MCF 10A (cell line): ENCODE measurements at regions not wholly inside any gene's neighbourhood (a gene's known extent, or its start where the extent isn't known, plus 50 kb on each side); places are given as distances from the start of the nearest gene placed in this dataset.
"Not testable (repeated sequence)": the region's sequence is repeated elsewhere in the genome, so short reads cannot be mapped to it uniquely, and the experiment has no call there.

Source experiments
- BruUV-seq: library from RNA; stranded (reverse); fragments of 400-500 nt; replicated peaks from 2 replicates; lab custom pipeline; 2021; lab: Mats Ljungman, UMichigan
- CTCF ChIA-PET: fragments of 300-600 bp; sonication (Branson Sonifier 250); formaldehyde crosslinking; extraction: SDS; loops from one replicate; lab custom pipeline; 2021; ENCODE audit warnings: antibody characterized with exemption, inconsistent platforms; lab: Yijun Ruan, JAX
- POLR2A ChIA-PET: fragments of 300-600, 350-650 bp; sonication (Branson Sonifier 250); formaldehyde crosslinking; extraction: SDS; loops from one replicate; lab custom pipeline; 2020; ENCODE audit warnings: antibody characterized with exemption, inconsistent platforms; lab: Yijun Ruan, JAX
- DNase-seq: peaks from one replicate; pipeline ENCODE4 v3.0.0-alpha.2; 2018; ENCODE audit not compliant: unreplicated experiment
- H3K27ac Mint-ChIP-seq: one replicate; pipeline ENCODE4 v1.8.0; 2022; ENCODE audit warnings: mild to moderate bottlenecking, low read depth, mixed read lengths; ENCODE audit not compliant: unreplicated experiment
- H3K27me3 Mint-ChIP-seq: one replicate; pipeline ENCODE4 v1.8.0; 2022; ENCODE audit warnings: mixed read lengths; ENCODE audit not compliant: insufficient read depth, unreplicated experiment
- H3K36me3 Mint-ChIP-seq: one replicate; pipeline ENCODE4 v1.8.0; 2022; ENCODE audit warnings: mild to moderate bottlenecking, moderate library complexity, mixed read lengths; ENCODE audit not compliant: insufficient read depth, unreplicated experiment
- H3K4me1 Mint-ChIP-seq: one replicate; pipeline ENCODE4 v1.8.0; 2022; ENCODE audit warnings: mixed read lengths; ENCODE audit not compliant: insufficient read depth, unreplicated experiment
- H3K4me3 Mint-ChIP-seq: one replicate; pipeline ENCODE4 v1.8.0; 2022; ENCODE audit warnings: mild to moderate bottlenecking, moderate library complexity, mixed read lengths; ENCODE audit not compliant: unreplicated experiment
- H3K9me3 Mint-ChIP-seq: one replicate; pipeline ENCODE4 v1.8.0; 2022; ENCODE audit warnings: mixed read lengths; ENCODE audit not compliant: unreplicated experiment
- CTCF ChIP-seq: fragments of 200-600 bp; IDR thresholded peaks from one replicate; pipeline ENCODE4 v1.8.0; 2022; ENCODE audit warnings: antibody characterized with exemption, mild to moderate bottlenecking; ENCODE audit not compliant: unreplicated experiment
- intact Hi-C: fragments of 100-400 bp; cut with micrococcal nuclease; formaldehyde crosslinking; loops from 2 replicates; pipeline ENCODE4 v1.14.1; 2022

DNA sequence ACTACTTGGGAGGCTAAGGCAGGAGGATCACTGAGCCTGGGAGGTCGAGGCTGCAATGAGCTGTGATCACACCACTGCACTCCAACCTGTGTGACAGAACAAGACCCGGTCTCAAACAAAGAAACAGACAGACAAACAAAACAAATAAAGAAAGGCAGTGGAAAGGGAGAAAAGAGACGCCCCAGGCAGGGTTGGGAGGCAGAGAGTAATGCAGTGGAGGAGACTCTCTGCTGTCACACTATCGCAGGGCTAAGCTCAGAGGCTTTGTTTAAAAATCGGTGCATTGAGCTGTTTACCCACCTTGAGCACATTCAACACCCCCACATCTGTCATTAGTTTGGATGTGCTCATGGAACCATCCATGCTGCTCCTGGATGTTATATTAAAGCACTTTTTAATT, 84.2 kb upstream of the RMP24 start:
- Mint-ChIP-seq H3K27ac (no peak overlapping the region), H3K4me3 (no peak overlapping the region), H3K4me1 (no peaks in the 10 kb centered on the region), H3K27me3 (peaks cover 35% of the 10 kb centered on the region), H3K9me3 (no peaks in the 10 kb centered on the region), H3K36me3 (no peaks in the 10 kb centered on the region)
- intact Hi-C loops: no loop called here
- TF ChIP-seq CTCF: no peak
- CTCF ChIA-PET: no interaction called here
- DNase-seq: no peak
- BruUV-seq: no TSS peak
- POLR2A ChIA-PET: interaction anchor here (1.1 kb wide), 1 partner anchor 11 kb away, joined by 3 read pairs; no protein-coding TSS in a partner anchor

DNA sequence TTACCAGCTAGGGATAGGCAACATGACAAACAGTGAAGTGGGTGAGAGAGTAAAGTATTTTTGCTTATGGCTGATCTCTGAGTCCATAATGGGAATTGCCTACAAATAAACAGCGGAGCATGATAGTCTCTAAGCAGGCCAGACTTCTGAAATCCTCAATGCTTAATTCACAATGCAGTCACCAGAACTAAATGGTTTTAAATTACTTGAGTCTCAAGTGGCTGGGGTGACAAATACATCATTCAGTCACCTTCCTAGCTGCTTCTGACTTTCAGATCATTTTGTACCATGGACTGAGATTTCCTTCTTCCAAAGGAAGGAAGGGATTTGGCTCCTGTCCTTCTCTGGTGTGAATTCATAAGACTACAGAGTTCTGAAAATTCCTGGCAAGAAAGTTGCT, 82.8 kb upstream of the RMP24 start:
- TF ChIP-seq CTCF: no peak
- Mint-ChIP-seq H3K4me3 (no peak overlapping the region), H3K36me3 (no peaks in the 10 kb centered on the region), H3K27ac (no peak overlapping the region), H3K4me1 (no peaks in the 10 kb centered on the region), H3K9me3 (no peaks in the 10 kb centered on the region), H3K27me3 (peaks cover 35% of the 10 kb centered on the region)
- BruUV-seq: no TSS peak
- intact Hi-C loops: no loop called here
- ChIA-PET POLR2A (no interaction called here), CTCF (no interaction called here)
- DNase-seq: no peak

DNA sequence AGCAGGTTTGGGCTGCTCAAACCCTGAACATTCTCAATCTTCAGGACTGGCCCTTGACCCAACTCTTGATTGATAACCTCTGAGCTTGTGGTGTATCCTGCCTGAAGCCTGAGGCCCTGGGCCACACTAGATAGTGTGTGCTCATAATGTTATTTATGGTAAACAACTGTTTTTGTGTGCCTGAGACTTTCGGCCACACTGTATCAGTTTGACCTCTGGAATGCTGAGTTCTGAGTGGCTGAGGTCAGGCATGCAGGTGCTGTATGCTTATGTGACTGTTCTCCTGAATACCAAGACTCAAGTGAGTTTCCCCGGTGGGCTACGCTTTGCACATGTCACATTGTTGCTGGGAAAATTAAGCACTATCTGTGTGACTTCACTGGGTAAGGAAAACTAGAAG, 82.2 kb upstream of the RMP24 start:
- Mint-ChIP-seq H3K27me3 (peaks cover 35% of the 10 kb centered on the region), H3K9me3 (no peaks in the 10 kb centered on the region), H3K36me3 (no peaks in the 10 kb centered on the region), H3K4me3 (no peak overlapping the region), H3K4me1 (no peaks in the 10 kb centered on the region), H3K27ac (no peak overlapping the region)
- no peak for TF ChIP-seq CTCF
- no TSS peak for BruUV-seq
- ChIA-PET POLR2A (no interaction called here), CTCF (no interaction called here)
- no peak for DNase-seq
- intact Hi-C loops: no loop called here

GRCh38 chr18:35892118-35892517, 80.4 kb upstream of the RMP24 start:
- ChIA-PET CTCF (interaction anchor here (0.7 kb wide), 1 partner anchor 508 kb away, joined by 5 read pairs; no protein-coding TSS in a partner anchor), POLR2A (interaction anchor here (0.6 to 0.7 kb wide), 2 partner anchors 193 to 467 kb away, joined by 3 read pairs; no protein-coding TSS in a partner anchor)
- no TSS peak for BruUV-seq
- no peaks in the 10 kb centered on the region for H3K4me1 Mint-ChIP-seq
- H3K4me3 Mint-ChIP-seq: no peak overlapping the region
- H3K9me3 Mint-ChIP-seq: no peaks in the 10 kb centered on the region
- DNase-seq: no peak
- intact Hi-C loops: no loop called here
- no peaks in the 10 kb centered on the region for H3K36me3 Mint-ChIP-seq
- H3K27ac Mint-ChIP-seq: no peak overlapping the region
- H3K27me3 Mint-ChIP-seq: peaks cover 25% of the 10 kb centered on the region
- TF ChIP-seq CTCF: no peak

- H3K36me3 Mint-ChIP-seq, POLR2A ChIA-PET, CTCF ChIA-PET, H3K9me3 Mint-ChIP-seq, DNase-seq, H3K4me1 Mint-ChIP-seq, H3K27ac Mint-ChIP-seq, BruUV-seq, H3K4me3 Mint-ChIP-seq, intact Hi-C loops: not testable (repeated sequence)
- H3K27me3 Mint-ChIP-seq: peaks cover 14% of the 10 kb centered on the region
Observed at GRCh38 chr18:35897481-35897880, 75.0 kb upstream of the RMP24 start.
